Muscle of leg (tissue), 3 donors: ENCODE measurements at regions not wholly inside any gene's neighbourhood (a gene's known extent, or its start where the extent isn't known, plus 50 kb on each side); places are given as distances from the start of the nearest gene placed in this dataset.

Source experiments
- DNase-seq: peaks from one replicate; pipeline ENCODE4 v3.0.0; 2013
- H3K27ac ChIP-seq: one replicate; pipeline ENCODE4 v1.5.1; 2013; ENCODE audit warnings: mild to moderate bottlenecking, low read length, control low read depth
- H3K27me3 ChIP-seq: one replicate; pipeline ENCODE4 v1.6.1; 2013; ENCODE audit warnings: low read length; ENCODE audit not compliant: control insufficient read depth, insufficient read depth
- H3K36me3 ChIP-seq: one replicate; pipeline ENCODE4 v1.6.1; 2013; ENCODE audit warnings: low read length; ENCODE audit not compliant: control insufficient read depth, insufficient read depth
- H3K4me1 ChIP-seq: one replicate; pipeline ENCODE4 v1.6.1; 2013; ENCODE audit warnings: low read length; ENCODE audit not compliant: control insufficient read depth, insufficient read depth
- H3K4me3 ChIP-seq: one replicate; pipeline ENCODE4 v1.5.1; 2013; ENCODE audit warnings: low read length, control low read depth
- H3K9me3 ChIP-seq: replicated peaks from 2 replicates; pipeline ENCODE4 v1.6.1; 2013; ENCODE audit warnings: low read depth, low read length; ENCODE audit not compliant: control insufficient read depth
- WGBS: methylation state at CpG from one replicate; pipeline ENCODE4 v1.1.5; 2013; ENCODE audit warnings: missing lambda C conversion rate; ENCODE audit not compliant: insufficient coverage; 5-methylcytosine and 5-hydroxymethylcytosine counted together

- WGBS, result no CpG with 5 or more reads among the region's 1 CpG
- no peak overlapping the region for H3K27ac ChIP-seq
- H3K9me3 ChIP-seq, result no peaks in the 10 kb centered on the region
- H3K4me3 ChIP-seq, result no peak overlapping the region
- no peaks in the 10 kb centered on the region for H3K36me3 ChIP-seq
- DNase-seq, result no peak
- no peaks in the 10 kb centered on the region for H3K27me3 ChIP-seq
- H3K4me1 ChIP-seq, result no peaks in the 10 kb centered on the region
Observed at GRCh38 chr10:120641695-120642094, 184.7 kb downstream of the PLPP4 start.

- Histone ChIP-seq H3K9me3 (no peaks in the 10 kb centered on the region), H3K27me3 (no peaks in the 10 kb centered on the region), H3K27ac (no peak overlapping the region), H3K4me1 (no peaks in the 10 kb centered on the region), H3K4me3 (no peak overlapping the region), H3K36me3 (no peaks in the 10 kb centered on the region)
- no peak for DNase-seq
- WGBS, result 58% methylated on average over 2 of the region's 2 CpGs
Observed at GRCh38 chr10:120643351-120643750, 186.3 kb downstream of the PLPP4 start.

DNA sequence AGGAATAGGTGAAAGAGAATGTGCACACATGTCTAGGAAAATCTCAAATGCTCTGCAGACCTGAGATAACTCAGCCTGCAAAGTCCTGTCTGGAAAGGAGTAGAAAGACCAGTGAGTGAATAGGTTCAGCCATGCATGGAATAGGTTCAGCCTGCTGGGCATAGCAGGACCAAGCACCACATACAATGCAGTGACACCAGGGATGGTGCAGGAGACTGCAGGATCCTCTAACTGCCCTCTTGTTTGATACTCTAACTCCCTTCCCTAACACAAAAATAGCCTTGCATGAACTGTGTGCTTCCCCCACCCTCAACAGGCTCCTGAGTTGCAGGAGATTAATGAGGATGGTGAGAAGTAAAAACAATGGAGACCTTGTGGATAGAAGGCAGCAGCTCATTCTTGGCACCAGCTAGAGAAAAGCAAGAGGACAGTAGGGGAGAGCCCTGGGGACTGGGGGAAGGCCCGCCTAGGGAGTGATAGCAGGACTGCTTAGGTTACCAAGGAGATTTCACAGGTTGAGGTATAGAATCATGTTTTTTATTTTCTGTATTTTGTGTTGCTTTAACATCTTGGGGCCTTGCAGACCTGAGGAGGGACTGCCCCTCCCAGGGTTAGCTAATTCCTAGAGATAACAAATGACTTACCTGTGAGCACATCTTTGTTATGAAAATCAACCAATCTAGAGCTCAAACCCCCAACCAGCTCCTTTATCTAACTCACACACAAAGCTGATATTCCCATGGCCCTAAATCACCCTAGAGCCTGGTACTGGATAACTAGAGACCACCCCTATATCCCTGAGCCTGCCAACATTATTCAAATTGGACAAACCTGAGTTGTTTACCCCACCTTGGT lies 187.8 kb downstream of the PLPP4 start:
- Histone ChIP-seq H3K9me3 (no peaks in the 10 kb centered on the region), H3K27me3 (no peaks in the 10 kb centered on the region), H3K27ac (no peak overlapping the region), H3K4me1 (no peaks in the 10 kb centered on the region), H3K36me3 (no peaks in the 10 kb centered on the region), H3K4me3 (no peak overlapping the region)
- no peak for DNase-seq
- WGBS, result no CpG with 5 or more reads among the region's 1 CpG

DNA sequence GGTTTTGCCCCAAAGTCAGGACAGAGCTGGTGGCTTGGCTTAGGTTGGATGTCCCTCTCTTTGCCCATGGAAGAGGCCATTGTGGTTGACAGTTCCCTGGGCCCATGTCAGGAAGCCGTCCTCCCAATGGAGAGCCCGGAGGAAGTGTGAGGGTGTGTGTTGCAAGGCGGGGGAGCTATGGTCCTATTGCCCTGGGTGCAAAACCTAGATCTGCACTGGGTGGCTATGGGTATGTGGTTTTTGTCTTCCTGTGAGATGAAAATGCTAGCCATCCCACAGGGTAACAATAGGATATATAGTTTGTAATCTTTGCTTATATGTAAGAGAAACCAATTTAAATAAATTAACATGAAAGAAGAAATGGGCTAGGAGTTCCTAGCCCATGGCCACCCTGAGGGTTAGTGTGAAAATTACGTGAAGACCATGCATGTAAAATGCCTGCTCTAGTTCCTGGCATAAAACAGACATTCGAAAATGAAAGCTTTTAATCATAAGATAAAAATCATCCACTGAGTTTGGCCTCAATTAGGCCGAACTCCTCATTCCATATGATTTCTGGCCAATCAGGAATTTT lies 189.2 kb downstream of the PLPP4 start:
- 86% methylated on average over 1 of the region's 6 CpGs for WGBS
- Histone ChIP-seq H3K9me3 (no peaks in the 10 kb centered on the region), H3K4me3 (no peak overlapping the region), H3K36me3 (no peaks in the 10 kb centered on the region), H3K27me3 (no peaks in the 10 kb centered on the region), H3K27ac (no peak overlapping the region), H3K4me1 (no peaks in the 10 kb centered on the region)
- no peak for DNase-seq

- no peaks in the 10 kb centered on the region for H3K36me3 ChIP-seq
- no peak overlapping the region for H3K27ac ChIP-seq
- H3K4me3 ChIP-seq, result no peak overlapping the region
- no peaks in the 10 kb centered on the region for H3K27me3 ChIP-seq
- WGBS, result no CpG with 5 or more reads among the region's 5 CpGs
- H3K4me1 ChIP-seq, result no peaks in the 10 kb centered on the region
- no peaks in the 10 kb centered on the region for H3K9me3 ChIP-seq
- no peak for DNase-seq
Observed at GRCh38 chr10:120646738-120647456, 189.9 kb downstream of the PLPP4 start.

- WGBS, result no CpG with 5 or more reads among the region's 7 CpGs
- H3K27ac ChIP-seq, result no peak overlapping the region
- no peaks in the 10 kb centered on the region for H3K36me3 ChIP-seq
- no peaks in the 10 kb centered on the region for H3K27me3 ChIP-seq
- H3K4me3 ChIP-seq, result no peak overlapping the region
- H3K4me1 ChIP-seq, result no peaks in the 10 kb centered on the region
- H3K9me3 ChIP-seq, result no peaks in the 10 kb centered on the region
- DNase-seq, result no peak
Observed at GRCh38 chr10:120650705-120651399, 193.8 kb downstream of the PLPP4 start.

DNA sequence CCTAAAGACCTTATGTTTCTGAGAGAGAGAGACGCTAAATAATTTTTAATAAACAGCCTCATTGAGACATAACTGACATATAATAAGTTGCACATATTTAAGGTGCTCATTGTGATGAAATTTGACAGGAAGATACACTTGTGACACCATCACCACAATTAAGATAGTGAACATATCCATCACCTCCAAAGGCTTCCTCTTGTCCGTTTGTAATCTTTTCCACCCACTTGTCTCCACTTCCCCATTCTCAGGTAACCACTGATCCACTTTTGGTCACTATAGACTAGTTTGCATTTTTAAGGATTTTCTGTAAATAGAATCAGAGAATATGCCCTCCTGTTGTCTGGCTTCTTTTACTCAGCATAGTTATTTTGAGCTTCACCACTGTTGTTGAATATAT lies 195.1 kb upstream of the WDR11 start:
- no peak overlapping the region for H3K4me3 ChIP-seq
- DNase-seq, result no peak
- no peaks in the 10 kb centered on the region for H3K9me3 ChIP-seq
- WGBS, result no CpG with 5 or more reads among the region's 2 CpGs
- no peak overlapping the region for H3K27ac ChIP-seq
- H3K27me3 ChIP-seq, result no peaks in the 10 kb centered on the region
- no peaks in the 10 kb centered on the region for H3K4me1 ChIP-seq
- no peaks in the 10 kb centered on the region for H3K36me3 ChIP-seq

GRCh38 chr10:120657371-120657770 lies 193.8 kb upstream of the WDR11 start:
- no peak overlapping the region for H3K4me3 ChIP-seq
- H3K27ac ChIP-seq, result no peak overlapping the region
- no peak for DNase-seq
- H3K36me3 ChIP-seq, result no peaks in the 10 kb centered on the region
- no peaks in the 10 kb centered on the region for H3K4me1 ChIP-seq
- H3K27me3 ChIP-seq, result no peaks in the 10 kb centered on the region
- WGBS, result 64% methylated on average over 3 of the region's 3 CpGs
- no peaks in the 10 kb centered on the region for H3K9me3 ChIP-seq

GRCh38 chr10:120658943-120659885 lies 191.9 kb upstream of the WDR11 start:
- H3K27me3 ChIP-seq, result no peaks in the 10 kb centered on the region
- H3K36me3 ChIP-seq, result no peaks in the 10 kb centered on the region
- DNase-seq, result no peak
- no peak overlapping the region for H3K4me3 ChIP-seq
- H3K9me3 ChIP-seq, result no peaks in the 10 kb centered on the region
- WGBS, result no CpG with 5 or more reads among the region's 4 CpGs
- no peaks in the 10 kb centered on the region for H3K4me1 ChIP-seq
- H3K27ac ChIP-seq, result no peak overlapping the region
